Body of pancreas (tissue), 4 donors: ENCODE measurements at regions not wholly inside any gene's neighbourhood (a gene's known extent, or its start where the extent isn't known, plus 50 kb on each side); places are given as distances from the start of the nearest gene placed in this dataset.

Experiments
- POLR2A ChIP-seq, 3 donors: fragments of 450-650 bp; IDR thresholded peaks; one replicate each; pipeline ENCODE4 v1.6.1; 2016; ENCODE audit warnings: antibody characterized with exemption in 3 of 3, mild to moderate bottlenecking in 2 of 3
- TF ChIP-seq, protein P1 (sequence below), 7 experiments: fragments of 450-650 bp in 4 of 7; fragments of 200-600 bp in 3 of 7; sonication (generic) in 3 of 7; IDR thresholded peaks; one replicate each; pipeline ENCODE4 v1.5.1; 2016 to 2019; ENCODE audit warnings: antibody characterized with exemption in 7 of 7

DNA sequence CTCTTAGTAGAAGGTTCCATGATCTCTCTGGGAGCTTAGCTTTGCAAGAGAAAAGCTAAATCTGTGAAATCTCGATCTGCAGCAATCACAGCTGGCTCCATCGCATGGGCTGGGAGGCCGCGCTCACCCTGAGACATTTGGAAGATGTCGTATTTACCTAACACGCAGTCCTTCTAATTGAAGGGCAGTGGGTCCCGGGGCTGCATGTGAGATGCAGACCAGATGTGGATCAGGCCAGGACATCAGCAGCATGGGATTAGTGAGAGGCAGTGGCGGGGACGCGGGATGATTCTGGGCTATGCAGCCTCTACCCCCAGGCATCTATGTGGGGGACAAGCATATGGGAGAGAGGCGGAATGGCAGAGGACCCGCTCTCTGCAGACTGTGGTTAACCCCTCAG, 312.4 kb upstream of the RTL1 start:
- TF ChIP-seq, protein P1, sequence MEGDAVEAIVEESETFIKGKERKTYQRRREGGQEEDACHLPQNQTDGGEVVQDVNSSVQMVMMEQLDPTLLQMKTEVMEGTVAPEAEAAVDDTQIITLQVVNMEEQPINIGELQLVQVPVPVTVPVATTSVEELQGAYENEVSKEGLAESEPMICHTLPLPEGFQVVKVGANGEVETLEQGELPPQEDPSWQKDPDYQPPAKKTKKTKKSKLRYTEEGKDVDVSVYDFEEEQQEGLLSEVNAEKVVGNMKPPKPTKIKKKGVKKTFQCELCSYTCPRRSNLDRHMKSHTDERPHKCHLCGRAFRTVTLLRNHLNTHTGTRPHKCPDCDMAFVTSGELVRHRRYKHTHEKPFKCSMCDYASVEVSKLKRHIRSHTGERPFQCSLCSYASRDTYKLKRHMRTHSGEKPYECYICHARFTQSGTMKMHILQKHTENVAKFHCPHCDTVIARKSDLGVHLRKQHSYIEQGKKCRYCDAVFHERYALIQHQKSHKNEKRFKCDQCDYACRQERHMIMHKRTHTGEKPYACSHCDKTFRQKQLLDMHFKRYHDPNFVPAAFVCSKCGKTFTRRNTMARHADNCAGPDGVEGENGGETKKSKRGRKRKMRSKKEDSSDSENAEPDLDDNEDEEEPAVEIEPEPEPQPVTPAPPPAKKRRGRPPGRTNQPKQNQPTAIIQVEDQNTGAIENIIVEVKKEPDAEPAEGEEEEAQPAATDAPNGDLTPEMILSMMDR (IDR thresholded peaks at IDR 0.05) = no peak
- TF ChIP-seq POLR2A (IDR thresholded peaks at IDR 0.05) = no peak
